ENCODE measurements at regions not wholly inside any gene's neighbourhood (a gene's known extent, or its start where the extent isn't known, plus 50 kb on each side); places are given as distances from the start of the nearest gene placed in this dataset.

GRCh38 chr10:44640429-44640828, 255.5 kb upstream of the CXCL12 start:
- TF ChIP-seq CTCF (IDR thresholded peaks at IDR 0.05; ENCODE audit: insufficient read depth, low read length, poor library complexity, severe bottlenecking): no peak
- no peak for TF ChIP-seq EZH2phosphoT487 (conservative IDR thresholded peaks at IDR 0.05; ENCODE audit: low read length)
